Keratinocyte (primary cell): ENCODE measurements at regions not wholly inside any gene's neighbourhood (a gene's known extent, or its start where the extent isn't known, plus 50 kb on each side); places are given as distances from the start of the nearest gene placed in this dataset.
A peak's percentile ranks its signal among the peaks of the same experiment; 100 is the strongest.

ENCODE experiments used
- DNase-seq: peaks from one replicate; pipeline ENCODE4 v3.0.0-alpha.2; 2011; ENCODE audit warnings: low read depth, missing footprints, low spot score
- FAIRE-seq: peaks from 2 replicates; lab custom pipeline; 2011; peaks lifted over from hg19 to GRCh38; lab: Jason Lieb, UNC
- H2AFZ ChIP-seq: 2 replicates; pipeline ENCODE4 v1.6.0; 2012; ENCODE audit warnings: low read length, control low read depth, inconsistent platforms; ENCODE audit not compliant: control insufficient read depth
- H3K27ac ChIP-seq: 2 replicates; pipeline ENCODE4 v1.5.1; 2011; ENCODE audit warnings: low read length; ENCODE audit not compliant: control insufficient read depth, insufficient read depth
- H3K27me3 ChIP-seq: 3 replicates; pipeline ENCODE4 v1.6.0; 2011; ENCODE audit warnings: low read length; ENCODE audit not compliant: control insufficient read depth, insufficient read depth; ENCODE audit errors: extremely low read depth
- H3K36me3 ChIP-seq, 2 experiments: 2 replicates in 1 of 2; 3 replicates in 1 of 2; pipeline ENCODE4 v1.5.1; 2011; ENCODE audit warnings: low read length in 2 of 2, mild to moderate bottlenecking in 1 of 2; ENCODE audit not compliant: control insufficient read depth in 2 of 2, insufficient read depth in 2 of 2; ENCODE audit errors: extremely low read depth in 1 of 2
- H3K4me1 ChIP-seq: 3 replicates; pipeline ENCODE4 v1.5.1; 2011; ENCODE audit warnings: low read length; ENCODE audit not compliant: control insufficient read depth, insufficient read depth; ENCODE audit errors: extremely low read depth
- H3K4me2 ChIP-seq: 3 replicates; pipeline ENCODE4 v1.6.0; 2011; ENCODE audit warnings: low read depth, low read length; ENCODE audit not compliant: control insufficient read depth, insufficient read depth; ENCODE audit errors: extremely low read depth
- H3K4me3 ChIP-seq, 3 experiments: fragments of 200-600 bp in 1 of 3; sonication (generic) in 1 of 3; 2 replicates in 2 of 3; 3 replicates in 1 of 3; pipeline ENCODE4 v1.5.1; 2011 to 2016; ENCODE audit warnings: low read length in 3 of 3, mild to moderate bottlenecking in 3 of 3, control low read depth in 2 of 3, inconsistent platforms in 1 of 3, low read depth in 1 of 3, mixed read lengths in 1 of 3, mixed run types in 1 of 3, moderate library complexity in 1 of 3; ENCODE audit not compliant: control insufficient read depth in 2 of 3, insufficient read depth in 2 of 3; ENCODE audit errors: extremely low read depth in 1 of 3
- H3K79me2 ChIP-seq: 2 replicates; pipeline ENCODE4 v1.6.0; 2012; ENCODE audit warnings: low read length; ENCODE audit not compliant: control insufficient read depth, insufficient read depth
- H3K9ac ChIP-seq: 3 replicates; pipeline ENCODE4 v1.6.0; 2011; ENCODE audit warnings: low read length; ENCODE audit not compliant: control insufficient read depth, insufficient read depth; ENCODE audit errors: extremely low read depth
- H3K9me1 ChIP-seq: 3 replicates; pipeline ENCODE4 v1.6.0; 2011; ENCODE audit warnings: low read length; ENCODE audit not compliant: control insufficient read depth, insufficient read depth; ENCODE audit errors: extremely low read depth
- H3K9me3 ChIP-seq: 2 replicates; pipeline ENCODE4 v1.5.1; 2012; ENCODE audit warnings: low read depth, low read length; ENCODE audit not compliant: control insufficient read depth
- H4K20me1 ChIP-seq: 3 replicates; pipeline ENCODE4 v1.6.0; 2011; ENCODE audit warnings: low read length; ENCODE audit not compliant: control insufficient read depth, insufficient read depth; ENCODE audit errors: extremely low read depth
- CTCF ChIP-seq, 3 experiments: IDR thresholded peaks in 1 of 3; conservative IDR thresholded peaks in 1 of 3; optimal IDR thresholded peaks in 1 of 3; 2 replicates in 2 of 3; 3 replicates in 1 of 3; pipeline versions ENCODE3 to v1.5.1; 2011; ENCODE audit warnings: low read length in 3 of 3, mild to moderate bottlenecking in 3 of 3, moderate library complexity in 2 of 3, control low read depth in 1 of 3, inconsistent platforms in 1 of 3; ENCODE audit not compliant: insufficient read depth in 2 of 3; ENCODE audit errors: extremely low read depth in 1 of 3
- EZH2 ChIP-seq: IDR thresholded peaks from one replicate; pipeline ENCODE4 v1.6.1; 2012; ENCODE audit warnings: inconsistent platforms, mild to moderate bottlenecking, low read length, moderate library complexity
- dilution Hi-C: fragments of 300-500 bp; cut with MboI; formaldehyde crosslinking; loops from one replicate; pipeline ENCODE4 v1.7.0; 2020; ENCODE audit warnings: low sequenced_read_pairs; ENCODE audit not compliant: extremely low pct_ligation_motif_present

GRCh38 chr16:54407596-54407995, 121.0 kb upstream of the IRX3 start:
- H4K20me1 ChIP-seq, result no peaks in the 10 kb centered on the region
- FAIRE-seq (peak; percentile 80), DNase-seq (peak; percentile 17)
- H3K79me2 ChIP-seq, result no peaks in the 10 kb centered on the region
- H3K27me3 ChIP-seq, result no peaks in the 10 kb centered on the region
- peak overlapping the region; percentile 14 for H3K4me2 ChIP-seq
- H3K4me1 ChIP-seq, result peaks cover 6% of the 10 kb centered on the region
- H3K36me3 ChIP-seq, result no peaks in the 10 kb centered on the region
- dilution Hi-C loops, result no loop called here
- H3K4me3 ChIP-seq, result no peak overlapping the region
- no peaks in the 10 kb centered on the region for H3K9me3 ChIP-seq
- H3K9me1 ChIP-seq, result no peaks in the 10 kb centered on the region
- no peak overlapping the region for H3K27ac ChIP-seq
- no peak overlapping the region for H3K9ac ChIP-seq
- TF ChIP-seq EZH2 (no peak), CTCF (optimal IDR thresholded peaks at IDR 0.05 in 1 of 3, IDR thresholded peaks at IDR 0.05 in 1 of 3, conservative IDR thresholded peaks at IDR 0.05 in 1 of 3; ENCODE audit: extremely low read depth in 1 of 3, insufficient read depth in 2 of 3, low read length in 3 of 3) (no peak)
- H2AFZ ChIP-seq, result no peak overlapping the region

- dilution Hi-C loops, result no loop called here
- no peak for FAIRE-seq
Observed at GRCh38 chr16:54405478-54405877, 118.9 kb upstream of the IRX3 start.

More at GRCh38 chr16:54405478-54405877, 118.9 kb upstream of the IRX3 start:
- Histone ChIP-seq H3K4me1 (peaks cover 6% of the 10 kb centered on the region), H4K20me1 (no peaks in the 10 kb centered on the region), H3K27ac (no peak overlapping the region), H3K9ac (no peak overlapping the region), H3K4me2 (no peak overlapping the region), H2AFZ (no peak overlapping the region), H3K9me1 (no peaks in the 10 kb centered on the region), H3K4me3 (no peak overlapping the region), H3K27me3 (no peaks in the 10 kb centered on the region), H3K9me3 (no peaks in the 10 kb centered on the region), H3K36me3 (no peaks in the 10 kb centered on the region), H3K79me2 (no peaks in the 10 kb centered on the region)
- no peak for TF ChIP-seq EZH2
- TF ChIP-seq CTCF (optimal IDR thresholded peaks at IDR 0.05 in 1 of 3, IDR thresholded peaks at IDR 0.05 in 1 of 3, conservative IDR thresholded peaks at IDR 0.05 in 1 of 3; ENCODE audit: extremely low read depth in 1 of 3, insufficient read depth in 2 of 3, low read length in 3 of 3), result no peak
- no peak for DNase-seq
